ENCODE measurements at regions not wholly inside any gene's neighbourhood (a gene's known extent, or its start where the extent isn't known, plus 50 kb on each side); places are given as distances from the start of the nearest gene placed in this dataset.
"Not testable (repeated sequence)": the region's sequence is repeated elsewhere in the genome, so short reads cannot be mapped to it uniquely, and the experiment has no call there.

- DNase-seq (ENCODE audit: low spot score in 2 of 2, unreplicated experiment in 2 of 2) = no peak
- no peaks in the 10 kb centered on the region for H3K9me3 Mint-ChIP-seq
- no peaks in the 10 kb centered on the region for H3K4me1 Mint-ChIP-seq
- no peak for TF ChIP-seq CTCF (IDR thresholded peaks at IDR 0.05; ENCODE audit: unreplicated experiment)
- no peak overlapping the region for H3K27ac Mint-ChIP-seq
- no peaks in the 10 kb centered on the region for H3K36me3 Mint-ChIP-seq
- peaks cover 3% of the 10 kb centered on the region for H3K27me3 Mint-ChIP-seq (ENCODE audit: low read depth)
- H3K4me3 Mint-ChIP-seq = no peak overlapping the region
These were observed 122.6 kb downstream of the FCRL5 start for GRCh38 chr1:157429601-157430240.

DNA sequence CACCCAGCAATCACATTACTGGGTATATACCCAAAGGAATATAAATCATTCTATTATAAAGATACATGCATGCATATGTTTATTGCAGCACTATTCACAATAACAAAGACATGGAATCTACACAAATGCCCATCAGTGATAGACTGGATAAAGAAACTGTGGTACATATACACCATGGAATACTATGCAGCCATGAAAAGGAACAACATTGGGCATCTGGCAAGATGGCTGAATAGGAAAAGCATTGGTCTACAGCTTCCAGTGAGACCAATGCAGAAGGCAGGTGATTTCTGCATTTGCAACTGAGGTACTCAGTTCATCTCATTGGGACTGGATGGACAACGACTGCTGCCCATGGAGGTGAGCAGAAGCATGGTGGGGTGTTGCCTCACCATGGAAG lies 128.6 kb downstream of the FCRL5 start:
- DNase-seq (ENCODE audit: low spot score in 2 of 2, unreplicated experiment in 2 of 2); H3K9me3 Mint-ChIP-seq; H3K36me3 Mint-ChIP-seq; H3K4me3 Mint-ChIP-seq; H3K27me3 Mint-ChIP-seq (ENCODE audit: low read depth); H3K4me1 Mint-ChIP-seq; H3K27ac Mint-ChIP-seq: not testable (repeated sequence)

DNA sequence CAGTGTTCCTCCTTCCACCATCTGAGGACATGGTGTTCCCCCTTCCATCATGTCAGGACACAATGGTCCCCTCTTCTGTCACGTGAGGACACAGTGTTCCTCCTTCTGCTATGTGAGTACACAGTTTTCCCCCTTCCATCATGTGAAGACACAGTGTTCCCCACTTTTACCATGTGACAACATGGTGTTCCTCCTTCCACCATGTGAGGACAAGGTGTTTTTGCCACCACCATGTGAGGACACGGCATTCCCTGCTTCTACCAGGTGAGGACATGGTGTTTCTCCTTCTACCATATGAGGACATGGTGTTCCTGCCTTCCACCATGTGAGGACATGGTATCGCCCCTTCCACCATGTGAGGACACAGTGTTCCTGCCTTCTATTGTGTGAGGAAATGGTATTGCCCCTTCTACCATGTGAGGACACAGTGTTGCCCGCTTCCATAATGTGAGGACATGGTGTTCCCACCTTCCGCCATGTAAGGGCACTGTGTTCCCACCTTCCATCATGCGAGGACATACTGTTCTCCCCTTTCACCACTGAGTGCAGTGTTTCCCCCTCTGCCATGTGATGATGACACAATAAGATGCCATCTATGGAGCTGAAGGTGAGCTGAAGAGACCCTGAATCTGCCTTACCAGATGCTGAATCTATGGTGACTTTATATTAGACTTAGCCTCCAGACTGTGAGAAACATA lies 132.3 kb downstream of the FCRL5 start:
- H3K36me3 Mint-ChIP-seq = no peaks in the 10 kb centered on the region
- no peaks in the 10 kb centered on the region for H3K9me3 Mint-ChIP-seq
- H3K4me3 Mint-ChIP-seq = no peak overlapping the region
- no peak overlapping the region for H3K27ac Mint-ChIP-seq
- TF ChIP-seq CTCF (IDR thresholded peaks at IDR 0.05; ENCODE audit: unreplicated experiment) = no peak
- no peaks in the 10 kb centered on the region for H3K4me1 Mint-ChIP-seq
- peaks cover 2% of the 10 kb centered on the region for H3K27me3 Mint-ChIP-seq (ENCODE audit: low read depth)
- no peak for DNase-seq (ENCODE audit: low spot score in 2 of 2, unreplicated experiment in 2 of 2)

GRCh38 chr1:157418659-157419058 lies 133.7 kb downstream of the FCRL5 start:
- Mint-ChIP-seq H3K27me3 (ENCODE audit: low read depth) (peaks cover 2% of the 10 kb centered on the region), H3K36me3 (no peaks in the 10 kb centered on the region), H3K9me3 (no peaks in the 10 kb centered on the region), H3K4me1 (no peaks in the 10 kb centered on the region), H3K4me3 (no peak overlapping the region), H3K27ac (no peak overlapping the region)
- TF ChIP-seq CTCF (IDR thresholded peaks at IDR 0.05; ENCODE audit: unreplicated experiment) = no peak
- no peak for DNase-seq (ENCODE audit: low spot score in 2 of 2, unreplicated experiment in 2 of 2)

DNA sequence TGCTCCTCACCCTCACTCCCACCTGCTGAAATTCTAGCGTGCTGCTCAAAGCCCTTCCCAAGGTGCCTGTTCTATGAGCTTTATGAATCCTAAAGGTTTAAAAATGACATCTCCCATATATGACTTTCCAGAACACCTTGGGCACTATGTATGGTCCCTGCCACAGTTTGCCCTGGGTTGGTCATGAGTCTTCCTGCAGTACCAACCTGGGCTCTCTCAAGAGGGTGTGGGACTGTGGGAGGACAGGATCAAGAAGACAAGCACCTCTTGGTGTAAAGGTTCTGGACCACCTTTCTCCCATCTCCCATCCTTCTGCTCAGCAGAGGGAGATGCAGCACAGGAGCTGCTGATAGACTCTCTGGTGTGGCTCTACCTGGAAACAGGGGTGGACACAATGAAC lies 134.1 kb downstream of the FCRL5 start:
- no peak for TF ChIP-seq CTCF (IDR thresholded peaks at IDR 0.05; ENCODE audit: unreplicated experiment)
- H3K36me3 Mint-ChIP-seq = no peaks in the 10 kb centered on the region
- H3K27ac Mint-ChIP-seq = no peak overlapping the region
- DNase-seq (ENCODE audit: low spot score in 2 of 2, unreplicated experiment in 2 of 2) = no peak
- no peaks in the 10 kb centered on the region for H3K4me1 Mint-ChIP-seq
- no peak overlapping the region for H3K4me3 Mint-ChIP-seq
- H3K27me3 Mint-ChIP-seq (ENCODE audit: low read depth) = peaks cover 2% of the 10 kb centered on the region
- H3K9me3 Mint-ChIP-seq = no peaks in the 10 kb centered on the region

GRCh38 chr1:157415661-157416060 lies 136.7 kb downstream of the FCRL5 start:
- no peak for TF ChIP-seq CTCF (IDR thresholded peaks at IDR 0.05; ENCODE audit: unreplicated experiment)
- Mint-ChIP-seq H3K9me3 (no peaks in the 10 kb centered on the region), H3K4me1 (no peaks in the 10 kb centered on the region), H3K27me3 (ENCODE audit: low read depth) (peaks cover 2% of the 10 kb centered on the region), H3K27ac (no peak overlapping the region), H3K36me3 (no peaks in the 10 kb centered on the region), H3K4me3 (no peak overlapping the region)
- no peak for DNase-seq (ENCODE audit: low spot score in 2 of 2, unreplicated experiment in 2 of 2)
